Right lobe of liver (tissue), 6 donors: ENCODE measurements at regions not wholly inside any gene's neighbourhood (a gene's known extent, or its start where the extent isn't known, plus 50 kb on each side); places are given as distances from the start of the nearest gene placed in this dataset.
"Not testable (repeated sequence)": the region's sequence is repeated elsewhere in the genome, so short reads cannot be mapped to it uniquely, and the experiment has no call there.

Experiments used
- ATAC-seq, 4 donors: fragments of 200-7000 bp; cut with Tn5 transposase; one replicate each; pipeline ENCODE4 v1.9.1; 2020; ENCODE audit warnings: mild to moderate bottlenecking in 4 of 4, moderate library complexity in 4 of 4
- DNase-seq, 3 donors: peaks; one replicate each; pipeline ENCODE4 v3.0.0-alpha.2; 2020
- H3K27ac ChIP-seq, 3 donors: fragments of 200-600 bp; one replicate each; pipeline ENCODE4 v1.8.0; 2022
- H3K27me3 ChIP-seq, 2 donors: fragments of 200-600 bp; one replicate each; pipeline ENCODE4 v1.8.0; 2022
- H3K36me3 ChIP-seq, 4 donors: fragments of 200-600 bp; sonication (generic) in 1 of 4; one replicate each; pipeline versions ENCODE4 v1.5.1 to v1.8.0; 2017 to 2022; ENCODE audit warnings: control low read depth in 1 of 4
- H3K4me1 ChIP-seq, 4 donors: fragments of 200-600 bp; sonication (generic) in 1 of 4; one replicate each; pipeline versions ENCODE4 v1.5.1 to v1.8.0; 2017 to 2022; ENCODE audit warnings: control low read depth in 1 of 4
- H3K4me3 ChIP-seq, 3 donors: fragments of 200-600 bp; one replicate each; pipeline ENCODE4 v1.8.0; 2022
- H3K9me3 ChIP-seq, 4 donors: fragments of 200-600 bp; sonication (generic) in 1 of 4; one replicate each; pipeline versions ENCODE4 v1.5.1 to v1.8.0; 2017 to 2022; ENCODE audit warnings: control low read depth in 1 of 4
- POLR2A ChIP-seq: fragments of 450-650 bp; IDR thresholded peaks from one replicate; pipeline ENCODE4 v1.6.1; 2017; ENCODE audit warnings: antibody characterized with exemption, mild to moderate bottlenecking
- WGBS: methylation state at CpG from one replicate; pipeline ENCODE4 v1.1.6; 2018; ENCODE audit warnings: low coverage, low lambda C conversion rate; ENCODE audit not compliant: insufficient coverage; ENCODE audit errors: missing lambda C conversion rate; 5-methylcytosine and 5-hydroxymethylcytosine counted together
- intact Hi-C, 2 donors: fragments of 100-400 bp; cut with DNase I; formaldehyde crosslinking; loops; one replicate each; pipeline versions ENCODE4 v1.11.2 to v1.14.1; 2022
- TF ChIP-seq, protein P1 (sequence below), 4 donors: fragments of 200-600 bp in 3 of 4; fragments of 450-650 bp in 1 of 4; IDR thresholded peaks; one replicate each; pipeline versions ENCODE4 v1.5.1 to v1.8.0; 2016 to 2022; ENCODE audit warnings: antibody characterized with exemption in 4 of 4, mild to moderate bottlenecking in 2 of 4
- donor health status: DM: no; HTN: yes; CAD: no.
- donor health status: DM: no; HTN: no; CAD: no.
- donor health status: DM: no; HTN: no; CAD: no.
- donor health status: DM: no; HTN: yes; CAD: no.
- donor health status: DM: no; HTN: yes; CAD: no.

DNA sequence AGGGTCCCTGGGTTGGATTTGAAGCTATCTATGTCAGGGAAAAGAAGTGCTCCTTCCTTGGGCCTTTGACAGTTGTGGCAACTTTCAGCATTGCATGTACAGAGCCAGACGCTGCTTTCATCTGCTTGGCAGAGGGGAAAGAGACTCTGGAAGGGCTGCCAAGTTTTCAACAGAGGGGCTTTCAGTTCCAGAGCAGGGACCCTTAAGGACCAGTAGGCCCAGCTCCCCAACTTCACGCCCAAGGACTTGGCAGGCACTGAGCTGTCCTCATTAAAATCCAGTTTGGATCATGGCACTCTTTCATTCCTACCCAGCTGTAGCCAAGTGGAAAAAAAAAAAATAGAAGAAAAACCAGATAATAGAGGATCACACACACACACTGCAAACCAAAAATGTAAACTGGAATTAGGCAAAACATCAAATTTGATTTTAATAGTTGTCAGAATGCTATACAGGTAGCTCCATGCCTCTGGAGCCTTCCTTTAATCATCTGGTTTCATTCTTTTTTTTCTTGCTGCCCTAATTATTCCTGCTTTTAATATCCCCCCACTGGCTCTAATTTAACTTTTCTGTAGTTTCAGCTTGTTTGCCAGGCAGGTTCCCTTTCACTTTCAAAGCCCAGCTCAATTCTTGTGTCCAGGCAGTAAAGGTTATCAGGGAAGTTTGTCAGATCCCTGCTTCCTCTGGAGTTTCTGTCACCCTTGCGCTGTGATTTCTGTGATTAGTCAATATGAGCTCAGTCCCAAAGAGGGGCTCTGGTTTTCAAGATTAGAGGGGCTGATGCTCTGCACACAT, 702.6 kb upstream of the CDH8 start:
- Histone ChIP-seq H3K27me3 (no peaks in the 10 kb centered on the region), H3K9me3 (no peaks in the 10 kb centered on the region), H3K4me1 (no peaks in the 10 kb centered on the region), H3K4me3 (no peak overlapping the region), H3K27ac (no peak overlapping the region), H3K36me3 (no peaks in the 10 kb centered on the region)
- no peak for DNase-seq
- intact Hi-C loops: no loop called here
- no peak for TF ChIP-seq POLR2A
- TF ChIP-seq, protein P1, sequence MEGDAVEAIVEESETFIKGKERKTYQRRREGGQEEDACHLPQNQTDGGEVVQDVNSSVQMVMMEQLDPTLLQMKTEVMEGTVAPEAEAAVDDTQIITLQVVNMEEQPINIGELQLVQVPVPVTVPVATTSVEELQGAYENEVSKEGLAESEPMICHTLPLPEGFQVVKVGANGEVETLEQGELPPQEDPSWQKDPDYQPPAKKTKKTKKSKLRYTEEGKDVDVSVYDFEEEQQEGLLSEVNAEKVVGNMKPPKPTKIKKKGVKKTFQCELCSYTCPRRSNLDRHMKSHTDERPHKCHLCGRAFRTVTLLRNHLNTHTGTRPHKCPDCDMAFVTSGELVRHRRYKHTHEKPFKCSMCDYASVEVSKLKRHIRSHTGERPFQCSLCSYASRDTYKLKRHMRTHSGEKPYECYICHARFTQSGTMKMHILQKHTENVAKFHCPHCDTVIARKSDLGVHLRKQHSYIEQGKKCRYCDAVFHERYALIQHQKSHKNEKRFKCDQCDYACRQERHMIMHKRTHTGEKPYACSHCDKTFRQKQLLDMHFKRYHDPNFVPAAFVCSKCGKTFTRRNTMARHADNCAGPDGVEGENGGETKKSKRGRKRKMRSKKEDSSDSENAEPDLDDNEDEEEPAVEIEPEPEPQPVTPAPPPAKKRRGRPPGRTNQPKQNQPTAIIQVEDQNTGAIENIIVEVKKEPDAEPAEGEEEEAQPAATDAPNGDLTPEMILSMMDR (IDR thresholded peaks at IDR 0.05): no peak
- ATAC-seq: no peak
- 53% methylated on average over 2 of the region's 3 CpGs for WGBS

DNA sequence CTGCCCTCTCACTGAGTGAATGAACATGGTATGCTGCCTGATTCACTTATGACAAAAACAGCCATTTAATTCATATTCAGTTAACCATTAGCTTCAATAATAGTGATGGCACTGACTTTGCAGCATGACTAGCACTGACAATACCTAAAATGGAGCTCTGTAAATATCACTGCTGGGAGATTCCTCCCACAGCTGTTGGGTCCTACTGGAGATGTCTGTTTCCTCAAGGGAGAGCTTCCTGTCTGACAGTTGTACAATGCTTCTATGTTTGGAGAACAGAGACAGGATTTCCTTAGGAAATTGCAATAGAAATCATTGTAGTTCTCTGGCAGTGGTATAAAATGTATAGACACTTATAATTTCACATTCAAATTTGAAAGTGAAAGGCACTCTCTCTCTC, 695.9 kb upstream of the CDH8 start:
- no peaks in the 10 kb centered on the region for H3K36me3 ChIP-seq
- intact Hi-C loops: no loop called here
- H3K27ac ChIP-seq: no peak overlapping the region
- no peaks in the 10 kb centered on the region for H3K27me3 ChIP-seq
- no peak overlapping the region for H3K4me3 ChIP-seq
- DNase-seq (no peak), ATAC-seq (peak; percentile 44 to 74 (median 64))
- no peaks in the 10 kb centered on the region for H3K9me3 ChIP-seq
- TF ChIP-seq, protein P1 (IDR thresholded peaks at IDR 0.05): no peak
- TF ChIP-seq POLR2A: no peak
- H3K4me1 ChIP-seq: no peaks in the 10 kb centered on the region

DNA sequence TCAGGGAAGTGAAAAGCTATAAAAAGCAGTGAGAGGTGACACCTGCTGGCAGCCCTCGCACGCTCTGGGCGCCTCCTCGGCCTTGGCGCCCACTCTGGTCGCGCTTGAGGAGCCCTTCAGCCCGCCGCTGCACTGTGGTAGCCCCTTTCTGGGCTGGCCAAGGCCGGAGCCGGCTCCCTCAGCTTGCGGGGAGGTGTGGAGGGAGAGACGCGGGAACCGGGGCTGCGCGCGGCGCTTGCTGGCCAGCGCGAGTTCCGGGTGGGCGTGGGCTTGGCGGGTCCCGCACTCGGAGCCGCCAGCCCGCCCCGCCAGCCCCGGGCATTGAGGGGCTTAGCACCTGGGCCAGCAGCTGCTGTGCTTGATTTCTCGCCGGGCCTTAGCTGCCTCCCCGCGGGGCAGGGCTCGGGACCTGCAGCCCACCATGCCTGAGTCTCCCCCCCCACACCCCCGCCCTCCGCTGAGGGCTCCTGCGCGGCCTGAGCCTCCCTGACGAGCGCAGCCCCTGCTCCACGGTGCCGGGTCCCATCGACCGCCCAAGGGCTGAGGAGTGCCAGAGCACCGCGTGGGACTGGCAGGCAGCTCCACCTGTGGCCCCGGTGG, 688.5 kb upstream of the CDH8 start:
- ATAC-seq, H3K27ac ChIP-seq, DNase-seq, H3K9me3 ChIP-seq, H3K36me3 ChIP-seq, H3K27me3 ChIP-seq, H3K4me1 ChIP-seq, H3K4me3 ChIP-seq, intact Hi-C loops: not testable (repeated sequence)
- 90% methylated on average over 11 of the region's 48 CpGs for WGBS

DNA sequence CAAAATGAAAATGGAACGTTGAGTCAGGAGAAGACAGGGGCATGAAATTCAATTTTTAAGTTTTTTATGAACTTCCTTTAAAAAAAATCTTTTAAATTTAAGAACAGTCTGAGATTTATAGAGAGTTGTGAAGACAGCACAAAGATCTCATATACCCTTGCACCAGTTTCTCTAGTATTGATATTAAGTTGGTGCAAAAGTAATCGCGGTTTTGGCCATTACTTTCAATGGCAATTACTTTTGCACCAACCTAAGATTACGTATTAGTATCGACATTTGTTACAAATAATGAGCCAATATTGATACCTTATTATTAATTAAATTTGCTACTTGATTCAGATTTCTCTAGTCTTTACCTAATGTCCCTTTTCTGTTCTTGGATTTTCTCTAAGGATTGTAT, 684.4 kb upstream of the CDH8 start:
- Histone ChIP-seq H3K27me3 (no peaks in the 10 kb centered on the region), H3K4me1 (no peaks in the 10 kb centered on the region), H3K9me3 (no peaks in the 10 kb centered on the region), H3K36me3 (no peaks in the 10 kb centered on the region), H3K27ac (no peak overlapping the region), H3K4me3 (no peak overlapping the region)
- WGBS: 66% methylated on average over 5 of the region's 5 CpGs
- intact Hi-C loops: no loop called here
- TF ChIP-seq, protein P1 (IDR thresholded peaks at IDR 0.05): no peak
- no peak for TF ChIP-seq POLR2A
- ATAC-seq (no peak), DNase-seq (no peak)

DNA sequence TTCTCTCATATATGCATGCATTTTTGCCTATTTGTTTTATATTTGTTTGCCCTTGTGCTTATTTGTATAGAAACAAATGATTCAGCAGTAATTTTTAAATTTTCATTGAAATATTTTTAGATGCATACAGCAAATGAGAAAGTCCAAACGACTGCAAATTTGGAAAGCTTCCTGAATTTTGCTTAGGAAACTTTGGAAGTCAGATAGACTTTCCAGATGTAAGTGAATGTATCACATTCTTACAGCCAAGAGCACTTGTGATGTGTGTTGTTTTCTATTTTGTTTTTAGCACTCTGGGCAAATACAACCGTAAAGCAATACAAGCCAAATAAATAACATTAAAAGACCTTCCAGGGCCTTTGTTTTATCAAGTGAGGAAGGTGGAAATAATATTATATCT, 680.8 kb upstream of the CDH8 start:
- DNase-seq: no peak
- Histone ChIP-seq H3K9me3 (no peaks in the 10 kb centered on the region), H3K4me3 (no peak overlapping the region), H3K4me1 (no peaks in the 10 kb centered on the region), H3K27me3 (no peaks in the 10 kb centered on the region), H3K36me3 (no peaks in the 10 kb centered on the region), H3K27ac (no peak overlapping the region)
- 53% methylated on average over 2 of the region's 2 CpGs for WGBS
- TF ChIP-seq POLR2A: no peak
- TF ChIP-seq, protein P1 (IDR thresholded peaks at IDR 0.05): no peak
- intact Hi-C loops: no loop called here
- no peak for ATAC-seq
